T47D (cell line): ENCODE measurements at regions not wholly inside any gene's neighbourhood (a gene's known extent, or its start where the extent isn't known, plus 50 kb on each side); places are given as distances from the start of the nearest gene placed in this dataset.
"Not testable (repeated sequence)": the region's sequence is repeated elsewhere in the genome, so short reads cannot be mapped to it uniquely, and the experiment has no call there.

Experiments
- DNase-seq, 2 experiments: peaks; one replicate each; pipeline versions ENCODE4 v3.0.0 to v3.0.0-alpha.2; 2011 to 2012; ENCODE audit warnings: low read depth in 1 of 2, low spot score in 1 of 2
- JUND ChIP-seq: IDR thresholded peaks from 2 replicates; pipeline ENCODE4 v1.6.1; 2012; ENCODE audit warnings: low read depth
- in situ Hi-C: cut with HindIII; loops from 2 replicates; pipeline ENCODE4 v1.10.0; 2016; ENCODE audit warnings: low sequenced_read_pairs, low pct_unique_long_range_greater_than_20kb

GRCh38 chr5:92635001-92635461 is 946.0 kb downstream of the NR2F1-AS1 start:
- in situ Hi-C loops = no loop called here
- no peak for TF ChIP-seq JUND
- DNase-seq = no peak

- no peak for DNase-seq
- in situ Hi-C loops = no loop called here
- TF ChIP-seq JUND = no peak
These were observed 947.0 kb downstream of the NR2F1-AS1 start for GRCh38 chr5:92633875-92634487.

- TF ChIP-seq JUND = no peak
- in situ Hi-C loops = no loop called here
- no peak for DNase-seq
These were observed 947.8 kb downstream of the NR2F1-AS1 start for GRCh38 chr5:92633176-92633575.

- DNase-seq, in situ Hi-C loops: not testable (repeated sequence)
These were observed 949.8 kb downstream of the NR2F1-AS1 start for GRCh38 chr5:92631237-92631701.

- in situ Hi-C loops = no loop called here
- TF ChIP-seq JUND = no peak
- DNase-seq = no peak
These were observed 951.4 kb downstream of the NR2F1-AS1 start for GRCh38 chr5:92629574-92629973.

- no peak for DNase-seq
- no peak for TF ChIP-seq JUND
These were observed 952.0 kb downstream of the NR2F1-AS1 start for GRCh38 chr5:92629000-92629399.

GRCh38 chr5:92627186-92627585 is 953.8 kb downstream of the NR2F1-AS1 start:
- no peak for DNase-seq

More at GRCh38 chr5:92629000-92629399, 952.0 kb downstream of the NR2F1-AS1 start:
- in situ Hi-C loops = no loop called here

GRCh38 chr5:92616085-92616484 is 964.9 kb downstream of the NR2F1-AS1 start:
- in situ Hi-C loops = no loop called here
- TF ChIP-seq JUND = no peak
- DNase-seq = no peak

More at GRCh38 chr5:92627186-92627585, 953.8 kb downstream of the NR2F1-AS1 start:
- in situ Hi-C loops = no loop called here
- TF ChIP-seq JUND = no peak

- in situ Hi-C loops = no loop called here
- no peak for DNase-seq
- TF ChIP-seq JUND = no peak
These were observed 967.5 kb downstream of the NR2F1-AS1 start for GRCh38 chr5:92613546-92613945.

- DNase-seq, in situ Hi-C loops: not testable (repeated sequence)
These were observed 970.6 kb downstream of the NR2F1-AS1 start for GRCh38 chr5:92610435-92610834.

GRCh38 chr5:92605591-92605990 is 975.4 kb downstream of the NR2F1-AS1 start:
- no peak for TF ChIP-seq JUND
- no peak for DNase-seq
- in situ Hi-C loops = no loop called here

GRCh38 chr5:92599217-92599810 is 981.7 kb downstream of the NR2F1-AS1 start:
- no peak for TF ChIP-seq JUND
- DNase-seq = no peak
- in situ Hi-C loops = no loop called here

- no peak for DNase-seq
- in situ Hi-C loops = no loop called here
- no peak for TF ChIP-seq JUND
These were observed 987.0 kb downstream of the NR2F1-AS1 start for GRCh38 chr5:92594031-92594430.
